Activated naive CD4-positive, alpha-beta T cell treated with anti-CD3 and anti-CD28 coated beads, Interleukin-2, amount 50 U/mL, for 24 hours (primary cell): ENCODE measurements at regions not wholly inside any gene's neighbourhood (a gene's known extent, or its start where the extent isn't known, plus 50 kb on each side); places are given as distances from the start of the nearest gene placed in this dataset.

ENCODE experiments used
- H3K27ac Mint-ChIP-seq: one replicate; pipeline ENCODE4 v1.8.0; 2021; ENCODE audit warnings: mild to moderate bottlenecking, mixed read lengths
- H3K27me3 Mint-ChIP-seq: one replicate; pipeline ENCODE4 v1.8.0; 2021; ENCODE audit warnings: mixed read lengths
- H3K36me3 Mint-ChIP-seq: one replicate; pipeline ENCODE4 v1.8.0; 2021; ENCODE audit warnings: mixed read lengths
- H3K4me1 Mint-ChIP-seq: one replicate; pipeline ENCODE4 v1.8.0; 2021; ENCODE audit warnings: mixed read lengths
- H3K4me3 Mint-ChIP-seq: one replicate; pipeline ENCODE4 v1.8.0; 2021; ENCODE audit warnings: mild to moderate bottlenecking, mixed read lengths
- H3K9me3 Mint-ChIP-seq: one replicate; pipeline ENCODE4 v1.8.0; 2021; ENCODE audit warnings: mixed read lengths

- peaks cover 4% of the 10 kb centered on the region for H3K36me3 Mint-ChIP-seq
- no peak overlapping the region for H3K4me3 Mint-ChIP-seq
- peaks cover 9% of the 10 kb centered on the region for H3K9me3 Mint-ChIP-seq
- no peaks in the 10 kb centered on the region for H3K27me3 Mint-ChIP-seq
- peaks cover 24% of the 10 kb centered on the region for H3K4me1 Mint-ChIP-seq
- H3K27ac Mint-ChIP-seq, result no peak overlapping the region
These were observed 68.6 kb upstream of the PLXNC1 start for GRCh38 chr12:94079566-94080340.

DNA sequence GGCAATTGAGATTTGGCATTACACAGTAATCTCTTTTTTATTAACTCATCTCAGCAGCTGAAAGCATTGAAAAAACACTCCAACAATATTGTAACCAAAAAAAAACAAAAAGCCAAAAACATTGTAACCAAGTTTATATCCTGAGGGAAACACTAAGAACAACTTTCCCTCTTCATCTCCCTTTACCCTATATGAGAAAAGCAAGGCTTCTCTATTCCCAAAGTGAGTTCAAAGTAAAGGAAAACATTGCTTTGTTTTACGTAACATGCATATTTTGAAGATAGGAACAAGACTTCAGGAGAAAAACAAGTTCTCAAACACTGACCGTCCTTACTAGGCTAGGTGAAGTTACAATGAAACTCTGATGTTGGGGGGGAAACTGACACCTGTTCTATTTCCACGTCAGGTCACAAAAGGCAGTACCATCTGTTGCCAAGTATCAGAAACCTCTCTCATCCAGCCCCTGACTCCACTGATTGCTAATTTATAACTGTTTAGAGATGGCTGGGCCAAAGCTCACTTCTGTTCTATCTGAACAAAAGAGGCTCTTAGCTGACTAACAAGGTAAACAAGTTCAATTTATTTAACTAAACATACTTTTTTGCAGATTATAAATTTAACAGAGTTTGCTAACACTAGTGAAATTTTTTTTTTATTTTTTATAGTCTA is 67.9 kb upstream of the PLXNC1 start:
- Mint-ChIP-seq H3K27ac (no peak overlapping the region), H3K4me3 (no peak overlapping the region), H3K9me3 (peaks cover 9% of the 10 kb centered on the region), H3K36me3 (peaks cover 4% of the 10 kb centered on the region), H3K27me3 (no peaks in the 10 kb centered on the region), H3K4me1 (peaks cover 18% of the 10 kb centered on the region)

GRCh38 chr12:94082690-94083089 is 65.7 kb upstream of the PLXNC1 start:
- Mint-ChIP-seq H3K4me1 (peaks cover 16% of the 10 kb centered on the region), H3K9me3 (peaks cover 9% of the 10 kb centered on the region), H3K27me3 (no peaks in the 10 kb centered on the region), H3K4me3 (no peak overlapping the region), H3K36me3 (peaks cover 4% of the 10 kb centered on the region), H3K27ac (no peak overlapping the region)

GRCh38 chr12:94089891-94090290 is 58.5 kb upstream of the PLXNC1 start:
- no peak overlapping the region for H3K4me3 Mint-ChIP-seq
- H3K27me3 Mint-ChIP-seq, result no peaks in the 10 kb centered on the region
- H3K36me3 Mint-ChIP-seq, result no peaks in the 10 kb centered on the region
- H3K9me3 Mint-ChIP-seq, result no peaks in the 10 kb centered on the region
- H3K4me1 Mint-ChIP-seq, result no peaks in the 10 kb centered on the region
- H3K27ac Mint-ChIP-seq, result no peak overlapping the region

DNA sequence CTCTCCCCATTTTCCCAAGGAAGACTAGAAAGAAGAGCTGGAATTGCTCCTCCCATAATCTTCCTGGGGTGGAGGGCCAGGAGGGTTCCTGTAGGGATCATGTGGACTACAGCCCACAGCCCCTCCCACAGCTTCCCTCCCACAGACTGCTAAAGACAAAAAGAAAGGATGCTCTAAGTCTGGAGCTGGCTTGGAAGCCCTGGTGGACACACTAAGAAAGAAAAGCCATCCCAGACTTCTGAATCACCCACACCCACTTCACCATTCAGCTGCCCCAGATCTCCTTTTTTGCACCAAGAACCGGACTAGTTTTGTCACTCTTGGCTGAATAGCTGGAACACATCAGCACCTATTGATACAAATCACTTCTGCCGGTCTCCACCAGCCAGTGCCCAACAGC is 56.8 kb upstream of the PLXNC1 start:
- Mint-ChIP-seq H3K4me1 (no peaks in the 10 kb centered on the region), H3K27me3 (no peaks in the 10 kb centered on the region), H3K9me3 (no peaks in the 10 kb centered on the region), H3K4me3 (no peak overlapping the region), H3K27ac (no peak overlapping the region), H3K36me3 (no peaks in the 10 kb centered on the region)

DNA sequence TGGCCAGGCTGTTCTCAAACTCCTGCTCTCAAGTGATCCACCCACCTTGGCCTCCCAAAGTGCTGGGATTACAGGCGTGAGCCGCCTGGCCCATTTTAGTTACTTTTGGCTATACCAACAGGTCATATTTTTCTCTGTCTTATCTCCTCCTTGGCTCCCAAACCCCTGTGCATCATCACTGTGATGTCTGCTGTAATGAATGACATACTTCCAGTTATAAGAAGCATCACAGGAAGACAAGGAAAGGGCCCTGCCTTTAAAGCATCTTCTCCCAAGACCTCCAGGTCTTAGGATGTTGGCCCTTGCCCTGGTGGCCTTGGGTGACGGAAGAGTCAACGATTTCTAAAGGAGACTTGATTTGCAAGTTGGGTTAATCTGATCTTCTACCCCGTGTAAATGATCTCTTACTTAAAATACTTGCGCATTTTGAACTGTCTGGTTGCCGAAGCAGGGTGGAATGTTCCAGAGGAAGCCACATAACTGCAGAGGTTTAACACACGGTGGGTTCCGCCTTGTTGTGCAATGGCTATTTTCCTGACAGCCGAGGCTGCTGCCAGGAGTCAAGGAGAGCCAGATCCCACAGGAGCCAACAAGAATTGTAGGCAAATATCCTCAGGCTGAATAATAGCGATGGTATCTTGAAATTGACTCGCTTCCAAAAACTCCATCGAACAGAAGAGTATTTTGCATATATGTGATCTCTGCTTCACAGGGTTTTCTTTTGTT is 55.7 kb upstream of the PLXNC1 start:
- no peaks in the 10 kb centered on the region for H3K4me1 Mint-ChIP-seq
- H3K9me3 Mint-ChIP-seq, result no peaks in the 10 kb centered on the region
- peaks cover 1% of the 10 kb centered on the region for H3K27me3 Mint-ChIP-seq
- H3K4me3 Mint-ChIP-seq, result no peak overlapping the region
- H3K36me3 Mint-ChIP-seq, result no peaks in the 10 kb centered on the region
- no peak overlapping the region for H3K27ac Mint-ChIP-seq

- Mint-ChIP-seq H3K9me3 (no peaks in the 10 kb centered on the region), H3K27ac (no peak overlapping the region), H3K4me1 (peaks cover 4% of the 10 kb centered on the region), H3K36me3 (no peaks in the 10 kb centered on the region), H3K4me3 (no peak overlapping the region), H3K27me3 (peaks cover 1% of the 10 kb centered on the region)
These were observed 53.7 kb upstream of the PLXNC1 start for GRCh38 chr12:94094700-94095099.

DNA sequence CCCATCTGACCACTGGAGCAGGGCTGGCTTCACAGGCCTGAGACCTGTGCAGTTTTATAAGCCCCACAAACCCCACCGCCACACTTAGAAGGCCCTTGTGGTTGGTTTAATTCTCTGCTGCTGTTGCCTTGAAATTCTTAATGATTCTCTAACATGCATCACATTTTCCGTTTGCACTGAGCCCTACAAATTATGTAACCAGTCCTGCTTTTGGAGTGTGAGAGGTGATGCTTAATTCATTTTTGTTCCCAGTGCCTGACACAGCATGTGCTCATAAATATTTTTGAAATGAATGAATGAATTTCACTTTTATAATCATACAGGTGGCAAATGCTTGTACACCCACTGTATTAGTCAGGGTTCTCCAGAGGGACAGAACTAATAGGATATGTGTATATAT is 52.8 kb upstream of the PLXNC1 start:
- Mint-ChIP-seq H3K36me3 (no peaks in the 10 kb centered on the region), H3K9me3 (no peaks in the 10 kb centered on the region), H3K4me3 (no peak overlapping the region), H3K27ac (no peak overlapping the region), H3K4me1 (peaks cover 12% of the 10 kb centered on the region), H3K27me3 (peaks cover 1% of the 10 kb centered on the region)

DNA sequence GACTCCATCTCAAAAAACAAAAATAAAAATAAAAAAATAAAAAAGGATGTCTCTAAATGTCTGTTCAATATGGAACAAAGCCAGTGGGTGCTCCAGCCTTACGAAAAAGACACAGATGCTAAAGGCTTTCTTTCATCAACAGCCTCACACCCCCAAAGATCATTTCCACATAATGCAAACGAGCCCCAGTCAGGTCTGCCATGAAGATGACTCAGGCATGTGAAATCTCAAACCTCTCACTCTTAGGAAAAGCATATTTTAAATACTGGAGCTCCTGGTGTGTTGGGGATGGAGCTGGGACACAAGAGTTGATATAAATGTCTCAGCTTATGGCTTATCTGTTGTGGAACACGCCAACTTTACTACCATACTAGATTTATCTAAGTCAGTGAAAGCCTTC is 49.9 kb upstream of the PLXNC1 start:
- H3K4me3 Mint-ChIP-seq, result no peak overlapping the region
- H3K27ac Mint-ChIP-seq, result no peak overlapping the region
- H3K9me3 Mint-ChIP-seq, result no peaks in the 10 kb centered on the region
- H3K4me1 Mint-ChIP-seq, result peaks cover 20% of the 10 kb centered on the region
- H3K36me3 Mint-ChIP-seq, result no peaks in the 10 kb centered on the region
- peaks cover 1% of the 10 kb centered on the region for H3K27me3 Mint-ChIP-seq
